Motor neuron (in vitro differentiated cells): ENCODE measurements at regions not wholly inside any gene's neighbourhood (a gene's known extent, or its start where the extent isn't known, plus 50 kb on each side); places are given as distances from the start of the nearest gene placed in this dataset.

ENCODE experiments used
- ATAC-seq, 8 experiments: fragments of 200-7000 bp; cut with Tn5 transposase; replicated peaks in 6 of 8; 2 replicates each; pipeline ENCODE4 v1.8.0; 2021; ENCODE audit warnings: mild to moderate bottlenecking in 8 of 8, moderate library complexity in 8 of 8
- H3K27ac ChIP-seq, 2 donors: fragments of 250-450 bp; sonication (Bioruptor Pico); 2 replicates each; pipeline ENCODE4 v1.9.0; 2021; ENCODE audit warnings: antibody characterized with exemption in 2 of 2, mild to moderate bottlenecking in 2 of 2, moderate library complexity in 1 of 2
- H3K4me1 ChIP-seq, 2 donors: fragments of 250-450 bp; sonication (Bioruptor Pico); replicated peaks in 1 of 2; 2 replicates each; pipeline ENCODE4 v1.6.1; 2021; ENCODE audit warnings: antibody characterized with exemption in 2 of 2, mild to moderate bottlenecking in 2 of 2, moderate library complexity in 1 of 2
- H3K4me3 ChIP-seq, 5 donors: fragments of 250-450 bp; sonication (Bioruptor Pico); 2 replicates each; pipeline ENCODE4 v1.9.0; 2021; ENCODE audit warnings: antibody characterized with exemption in 5 of 5, mild to moderate bottlenecking in 5 of 5, moderate library complexity in 4 of 5
- WGBS, 10 experiments: fragments of 450-650 bp; shearing (Covaris generic); methylation state at CpG; one replicate each; pipeline ENCODE4 v1.0.0; 2022; 5-methylcytosine and 5-hydroxymethylcytosine counted together
- in situ Hi-C, 9 experiments: fragments of 400-800 bp; cut with MboI; loops; one replicate each; pipeline ENCODE4 v1.15.0; 2021; ENCODE audit warnings: low sequenced_read_pairs in 9 of 9, low pct_unique_long_range_greater_than_20kb in 2 of 9; ENCODE audit not compliant: unreplicated experiment in 9 of 9

- H3K4me3 ChIP-seq: no peak overlapping the region
- 48 to 100% (median 89%) methylated on average over 1 to 5 of the region's 5 CpGs; no CpG with 5 or more reads in 4 of the 10 experiments for WGBS, 10 experiments
- in situ Hi-C loops: no loop called here
- peaks cover 0 to 11% of the 10 kb centered on the region in 2 donors for H3K4me1 ChIP-seq
- no peak overlapping the region for H3K27ac ChIP-seq
- ATAC-seq: no peak
Measured at GRCh38 chr7:47685712-47686376, 103.9 kb upstream of the TNS3 start.

- WGBS, 10 experiments: 67 to 100% (median 88%) methylated on average over 2 to 3 of the region's 3 CpGs
- in situ Hi-C loops: no loop called here
Measured at GRCh38 chr7:47685151-47685550, 103.2 kb upstream of the TNS3 start.

DNA sequence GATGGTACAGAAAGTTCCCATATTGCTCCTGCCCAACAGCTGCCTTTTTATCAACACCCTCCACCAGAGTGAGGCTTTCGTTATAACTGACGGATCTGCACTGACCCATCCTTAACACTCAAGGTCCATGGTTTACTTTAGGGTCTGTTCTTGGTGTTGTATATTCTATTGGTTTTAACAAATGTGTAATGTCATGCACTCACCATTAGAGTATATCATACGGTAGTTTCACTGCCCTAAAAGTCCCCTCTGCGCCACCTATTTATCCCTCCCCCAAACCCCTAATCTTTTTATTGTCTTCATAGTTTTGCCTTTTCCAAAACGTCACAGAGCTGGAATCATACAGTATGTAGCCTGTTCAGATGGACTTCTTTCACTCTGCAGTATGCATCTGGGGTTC lies 102.8 kb upstream of the TNS3 start:
- no peak overlapping the region for H3K4me3 ChIP-seq
- no peak for ATAC-seq
- H3K27ac ChIP-seq: no peak overlapping the region
- in situ Hi-C loops: no loop called here
- WGBS, 10 experiments: 20 to 100% (median 90%) methylated on average over 1 to 4 of the region's 5 CpGs; no CpG with 5 or more reads in 3 of the 10 experiments
- H3K4me1 ChIP-seq: peaks cover 0 to 11% of the 10 kb centered on the region in 2 donors

More at GRCh38 chr7:47685151-47685550, 103.2 kb upstream of the TNS3 start:
- no peak for ATAC-seq
- Histone ChIP-seq H3K4me3 (no peak overlapping the region), H3K4me1 (peaks cover 0 to 11% of the 10 kb centered on the region in 2 donors), H3K27ac (no peak overlapping the region)

DNA sequence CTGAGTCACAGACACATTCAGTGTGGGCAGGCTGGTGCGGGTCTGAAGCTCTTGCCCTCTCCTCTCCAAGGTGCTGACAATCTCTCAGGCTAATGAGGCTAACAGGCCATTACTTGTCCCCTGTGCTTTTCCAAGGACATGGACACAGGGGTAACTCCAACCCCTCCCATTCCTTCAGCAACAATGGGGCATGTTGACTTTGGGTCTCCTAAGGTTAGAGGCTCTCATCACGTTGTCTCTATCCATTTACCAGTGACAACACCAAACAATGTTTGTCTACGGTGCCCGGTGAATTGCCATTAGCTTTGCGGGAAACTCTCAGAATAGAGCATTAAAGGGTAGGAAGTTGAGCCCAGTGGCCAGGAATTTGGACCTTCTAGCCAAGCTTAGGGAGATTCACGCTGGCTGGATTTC lies 101.6 kb upstream of the TNS3 start:
- peak in 2 of 8 experiments; percentile 37 to 80 for ATAC-seq
- Histone ChIP-seq H3K27ac (no peak overlapping the region), H3K4me1 (peaks cover 0 to 11% of the 10 kb centered on the region in 2 donors), H3K4me3 (no peak overlapping the region)
- in situ Hi-C loops: no loop called here
- 40 to 94% (median 66%) methylated on average over 1 to 4 of the region's 6 CpGs; no CpG with 5 or more reads in 2 of the 10 experiments for WGBS, 10 experiments

DNA sequence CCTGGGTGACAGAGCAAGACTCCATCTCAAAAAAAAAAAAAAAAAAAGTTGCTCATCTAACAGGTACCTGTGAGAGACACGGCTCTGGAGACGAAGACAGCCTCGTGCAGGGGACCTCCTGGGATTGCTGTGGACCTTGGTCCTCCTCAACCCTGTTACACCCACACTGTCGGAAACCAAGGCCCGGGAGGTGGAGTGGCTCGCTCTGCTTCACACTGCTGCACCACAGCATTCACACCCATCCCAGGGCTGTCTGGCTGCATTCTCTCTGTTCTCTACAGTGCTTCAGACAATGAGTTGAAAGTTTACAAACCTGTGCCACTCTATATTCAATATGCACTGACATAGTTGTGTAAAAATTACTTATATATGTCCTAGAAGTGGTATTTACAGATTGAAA lies 101.0 kb upstream of the TNS3 start:
- no peak for ATAC-seq
- no peak overlapping the region for H3K27ac ChIP-seq
- H3K4me3 ChIP-seq: no peak overlapping the region
- WGBS, 10 experiments: 60 to 100% (median 90%) methylated on average over 2 to 4 of the region's 6 CpGs; no CpG with 5 or more reads in 2 of the 10 experiments
- peaks cover 0 to 11% of the 10 kb centered on the region in 2 donors for H3K4me1 ChIP-seq
- in situ Hi-C loops: no loop called here

- Histone ChIP-seq H3K27ac (no peak overlapping the region), H3K4me1 (peaks cover 0 to 11% of the 10 kb centered on the region in 2 donors), H3K4me3 (no peak overlapping the region)
- 78 to 100% (median 88%) methylated on average over 2 to 8 of the region's 8 CpGs for WGBS, 10 experiments
- no peak for ATAC-seq
- in situ Hi-C loops: no loop called here
Measured at GRCh38 chr7:47681249-47681810, 99.4 kb upstream of the TNS3 start.

DNA sequence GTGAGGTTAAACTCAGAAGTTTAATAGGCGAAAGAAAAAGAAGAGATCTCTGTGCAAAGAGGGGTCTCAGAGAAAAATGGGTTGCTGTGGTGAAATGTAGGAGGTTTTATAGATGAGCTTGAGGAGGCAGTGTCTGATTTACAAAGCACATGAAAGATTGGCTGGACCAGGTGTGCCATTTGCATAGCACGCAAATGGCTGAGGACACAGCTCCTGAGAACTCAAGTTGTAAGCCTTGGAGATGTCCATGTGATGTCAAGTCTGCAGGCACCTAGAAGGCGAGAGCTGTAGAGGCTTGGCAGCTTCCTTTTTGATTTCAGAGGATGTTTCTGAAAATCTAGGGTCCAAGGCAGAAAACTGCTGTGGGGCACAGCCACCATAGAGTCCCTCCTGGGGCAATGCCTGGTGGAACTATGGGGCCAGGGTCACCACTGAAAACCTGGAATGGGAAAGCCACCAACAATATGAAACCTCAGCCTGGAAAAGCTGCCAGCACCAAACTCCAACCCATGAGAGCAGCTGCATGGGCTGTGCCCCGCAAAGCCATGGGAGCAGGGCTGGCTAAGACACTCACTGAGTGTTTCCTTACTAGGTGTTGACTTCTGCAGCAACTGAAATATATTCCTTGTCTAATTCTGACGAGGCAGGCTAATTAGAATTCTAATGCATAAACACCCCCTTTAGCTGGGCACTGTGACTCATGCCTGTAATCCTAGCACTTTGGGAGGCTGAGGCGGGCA lies 96.9 kb upstream of the TNS3 start:
- Histone ChIP-seq H3K27ac (no peak overlapping the region), H3K4me3 (no peak overlapping the region), H3K4me1 (peaks cover 0 to 8% of the 10 kb centered on the region in 2 donors)
- peak in 1 of 8 experiments; percentile 28 for ATAC-seq
- 66 to 100% (median 93%) methylated on average over 1 to 6 of the region's 6 CpGs; no CpG with 5 or more reads in 1 of the 10 experiments for WGBS, 10 experiments
- in situ Hi-C loops: no loop called here

DNA sequence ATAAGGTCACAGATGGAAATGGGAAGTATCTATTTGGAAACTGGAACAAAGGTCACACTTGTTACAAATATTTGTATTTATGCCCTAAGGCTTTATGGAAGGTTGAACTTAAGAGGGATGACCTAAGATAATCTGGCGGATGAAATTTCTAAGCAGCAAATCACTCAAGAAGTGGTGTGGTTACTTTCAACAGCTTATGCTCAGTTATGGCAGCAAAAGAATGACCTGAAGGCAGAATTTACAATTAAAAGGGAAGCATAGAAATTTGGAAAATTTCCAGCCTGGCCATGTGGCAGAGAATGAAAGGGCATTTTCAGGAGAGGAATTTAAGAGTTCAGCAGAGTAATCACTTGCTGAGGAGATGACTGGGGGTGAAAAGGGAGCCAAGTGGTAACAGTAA lies 95.8 kb upstream of the TNS3 start:
- 13 to 100% (median 88%) methylated on average over 1 of the region's 1 CpG; no CpG with 5 or more reads in 3 of the 10 experiments for WGBS, 10 experiments
- Histone ChIP-seq H3K4me3 (no peak overlapping the region), H3K27ac (no peak overlapping the region), H3K4me1 (peaks cover 4 to 7% of the 10 kb centered on the region in 2 donors)
- peak in 3 of 8 experiments; percentile 70 to 91 (median 77) for ATAC-seq
- in situ Hi-C loops: no loop called here

DNA sequence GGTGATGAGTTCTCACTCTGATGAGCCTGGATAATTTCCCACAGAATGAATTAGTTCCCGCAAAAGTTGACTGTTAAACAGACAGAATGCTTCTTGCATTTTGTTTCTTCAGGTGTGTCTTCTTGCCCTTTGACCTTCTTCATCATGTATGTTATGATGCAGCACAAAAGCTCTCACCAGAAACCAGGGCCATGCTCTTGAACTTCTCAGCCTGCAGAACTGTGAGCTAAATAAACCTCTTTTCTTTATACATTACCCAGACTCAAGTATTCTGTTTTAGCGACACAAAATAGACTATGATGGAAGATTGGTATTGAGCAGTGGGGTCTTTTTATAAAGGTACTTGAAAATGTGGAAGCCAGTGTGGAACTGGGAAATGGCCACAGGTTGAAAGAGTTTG lies 95.2 kb upstream of the TNS3 start:
- Histone ChIP-seq H3K4me3 (no peak overlapping the region), H3K4me1 (peaks cover 4 to 10% of the 10 kb centered on the region in 2 donors), H3K27ac (no peak overlapping the region)
- 95 to 100% (median 100%) methylated on average over 1 to 2 of the region's 2 CpGs; no CpG with 5 or more reads in 3 of the 10 experiments for WGBS, 10 experiments
- ATAC-seq: no peak
- in situ Hi-C loops: no loop called here

- in situ Hi-C loops: no loop called here
- WGBS, 10 experiments: 8 to 70% (median 25%) methylated on average over 1 to 3 of the region's 3 CpGs; no CpG with 5 or more reads in 2 of the 10 experiments
- Histone ChIP-seq H3K4me3 (no peak overlapping the region), H3K4me1 (peaks cover 4 to 10% of the 10 kb centered on the region in 2 donors), H3K27ac (no peak overlapping the region)
- ATAC-seq: no peak
Measured at GRCh38 chr7:47672977-47673381, 91.1 kb upstream of the TNS3 start.

- Histone ChIP-seq H3K4me1 (peaks cover 4 to 10% of the 10 kb centered on the region in 2 donors), H3K27ac (no peak overlapping the region), H3K4me3 (no peak overlapping the region)
- ATAC-seq: no peak
- WGBS, 10 experiments: 39 to 75% (median 63%) methylated on average over 2 to 4 of the region's 7 CpGs; no CpG with 5 or more reads in 1 of the 10 experiments
- in situ Hi-C loops: no loop called here
Measured at GRCh38 chr7:47672271-47672791, 90.4 kb upstream of the TNS3 start.

DNA sequence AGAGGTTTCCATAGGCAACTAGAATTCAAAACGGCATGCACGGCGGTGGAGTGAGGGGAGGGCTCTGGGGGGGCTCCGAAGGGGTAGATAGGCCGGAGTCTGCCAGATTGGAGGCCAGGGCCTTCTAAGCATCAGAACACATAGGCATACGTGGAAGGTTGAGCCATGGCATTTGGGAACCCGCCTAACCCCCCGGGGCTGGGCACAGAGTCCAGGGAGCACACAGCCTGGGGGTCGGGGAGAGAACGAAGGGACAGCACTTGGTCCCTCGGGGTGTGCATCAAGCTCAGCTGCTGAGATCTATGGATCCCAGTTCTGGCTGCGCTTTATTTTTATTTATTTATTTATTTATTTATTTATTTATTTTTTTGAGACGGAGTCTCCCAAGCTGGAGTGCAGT lies 89.4 kb upstream of the TNS3 start:
- in situ Hi-C loops: no loop called here
- ATAC-seq: no peak
- Histone ChIP-seq H3K4me1 (peaks cover 4 to 10% of the 10 kb centered on the region in 2 donors), H3K27ac (no peak overlapping the region), H3K4me3 (no peak overlapping the region)
- 96 to 100% (median 100%) methylated on average over 1 to 4 of the region's 13 CpGs; no CpG with 5 or more reads in 4 of the 10 experiments for WGBS, 10 experiments

DNA sequence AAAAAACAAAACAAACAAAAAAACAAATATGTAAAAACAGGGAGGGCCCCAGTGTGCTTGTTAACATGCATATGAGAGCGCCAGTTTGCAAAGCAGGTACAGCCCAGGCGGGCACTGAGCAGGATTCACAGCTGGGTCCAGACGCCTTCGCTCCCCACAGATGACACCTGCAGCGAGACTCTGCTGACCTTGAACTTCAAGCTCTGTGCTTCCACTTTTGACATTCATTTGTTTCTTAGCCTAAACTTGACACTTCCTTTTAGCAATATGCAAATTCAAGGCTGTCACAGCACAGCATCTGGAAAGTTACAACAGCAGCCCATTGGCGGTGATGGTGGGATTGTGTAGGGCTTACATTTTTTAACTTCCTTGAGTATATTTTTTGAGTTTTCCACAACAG lies 88.8 kb upstream of the TNS3 start:
- Histone ChIP-seq H3K4me3 (no peak overlapping the region), H3K27ac (no peak overlapping the region), H3K4me1 (peaks cover 4 to 10% of the 10 kb centered on the region in 2 donors)
- in situ Hi-C loops: no loop called here
- ATAC-seq: peak in 3 of 8 experiments; percentile 37 to 79 (median 50)
- WGBS, 10 experiments: 60 to 100% (median 80%) methylated on average over 1 to 6 of the region's 6 CpGs; no CpG with 5 or more reads in 2 of the 10 experiments
